NCI-H748 (cell line): ENCODE measurements at regions not wholly inside any gene's neighbourhood (a gene's known extent, or its start where the extent isn't known, plus 50 kb on each side); places are given as distances from the start of the nearest gene placed in this dataset.

Experiments
- DNase-seq: peaks from one replicate; lab custom pipeline; 2025; ENCODE audit not compliant: unreplicated experiment; lab: John Stamatoyannopoulos, UW

- DNase-seq, result no peak
Measured at GRCh38 chr6:137731960-137732616, 135.0 kb upstream of the TNFAIP3 start.

GRCh38 chr6:137733372-137733771, 133.7 kb upstream of the TNFAIP3 start:
- no peak for DNase-seq

GRCh38 chr6:137734005-137734874, 132.8 kb upstream of the TNFAIP3 start:
- DNase-seq, result no peak

GRCh38 chr6:137734875-137735182, 132.2 kb upstream of the TNFAIP3 start:
- DNase-seq, result no peak

GRCh38 chr6:137736048-137736818, 130.8 kb upstream of the TNFAIP3 start:
- DNase-seq, result no peak

GRCh38 chr6:137736911-137737310, 130.1 kb upstream of the TNFAIP3 start:
- DNase-seq, result no peak

- DNase-seq, result no peak
Measured at GRCh38 chr6:137737836-137738596, 129.0 kb upstream of the TNFAIP3 start.

- DNase-seq, result no peak
Measured at GRCh38 chr6:137738931-137739504, 128.0 kb upstream of the TNFAIP3 start.

- no peak for DNase-seq
Measured at GRCh38 chr6:137739544-137739943, 127.5 kb upstream of the TNFAIP3 start.

- DNase-seq, result no peak
Measured at GRCh38 chr6:137740091-137740755, 126.8 kb upstream of the TNFAIP3 start.

GRCh38 chr6:137740967-137741761, 125.9 kb upstream of the TNFAIP3 start:
- DNase-seq, result peak; percentile 19

- no peak for DNase-seq
Measured at GRCh38 chr6:137743493-137743892, 123.6 kb upstream of the TNFAIP3 start.

- DNase-seq, result no peak
Measured at GRCh38 chr6:137744877-137745276, 122.2 kb upstream of the TNFAIP3 start.

- no peak for DNase-seq
Measured at GRCh38 chr6:137745321-137745720, 121.7 kb upstream of the TNFAIP3 start.

- DNase-seq, result no peak
Measured at GRCh38 chr6:137746264-137746663, 120.8 kb upstream of the TNFAIP3 start.

GRCh38 chr6:137749696-137750211, 117.3 kb upstream of the TNFAIP3 start:
- DNase-seq, result no peak

GRCh38 chr6:137750297-137750696, 116.8 kb upstream of the TNFAIP3 start:
- DNase-seq, result no peak

GRCh38 chr6:137751768-137752560, 115.1 kb upstream of the TNFAIP3 start:
- no peak for DNase-seq
